MM.1S (cell line): ENCODE measurements at regions not wholly inside any gene's neighbourhood (a gene's known extent, or its start where the extent isn't known, plus 50 kb on each side); places are given as distances from the start of the nearest gene placed in this dataset.

ENCODE experiments used
- EZH2phosphoT487 ChIP-seq: fragments of 300-600 bp; sonication (generic); IDR thresholded peaks from 2 replicates; pipeline ENCODE4 v1.6.1; 2018; ENCODE audit warnings: antibody characterized with exemption, low read length
- TF ChIP-seq, protein P1 (sequence below): fragments of 300-600 bp; sonication (generic); IDR thresholded peaks from 2 replicates; pipeline ENCODE4 v1.5.1; 2016; ENCODE audit warnings: antibody characterized with exemption, low read length, mixed read lengths

GRCh38 chr13:85910962-85911361 lies 111.7 kb upstream of the SLITRK6 start:
- TF ChIP-seq EZH2phosphoT487: no peak
- TF ChIP-seq, protein P1, sequence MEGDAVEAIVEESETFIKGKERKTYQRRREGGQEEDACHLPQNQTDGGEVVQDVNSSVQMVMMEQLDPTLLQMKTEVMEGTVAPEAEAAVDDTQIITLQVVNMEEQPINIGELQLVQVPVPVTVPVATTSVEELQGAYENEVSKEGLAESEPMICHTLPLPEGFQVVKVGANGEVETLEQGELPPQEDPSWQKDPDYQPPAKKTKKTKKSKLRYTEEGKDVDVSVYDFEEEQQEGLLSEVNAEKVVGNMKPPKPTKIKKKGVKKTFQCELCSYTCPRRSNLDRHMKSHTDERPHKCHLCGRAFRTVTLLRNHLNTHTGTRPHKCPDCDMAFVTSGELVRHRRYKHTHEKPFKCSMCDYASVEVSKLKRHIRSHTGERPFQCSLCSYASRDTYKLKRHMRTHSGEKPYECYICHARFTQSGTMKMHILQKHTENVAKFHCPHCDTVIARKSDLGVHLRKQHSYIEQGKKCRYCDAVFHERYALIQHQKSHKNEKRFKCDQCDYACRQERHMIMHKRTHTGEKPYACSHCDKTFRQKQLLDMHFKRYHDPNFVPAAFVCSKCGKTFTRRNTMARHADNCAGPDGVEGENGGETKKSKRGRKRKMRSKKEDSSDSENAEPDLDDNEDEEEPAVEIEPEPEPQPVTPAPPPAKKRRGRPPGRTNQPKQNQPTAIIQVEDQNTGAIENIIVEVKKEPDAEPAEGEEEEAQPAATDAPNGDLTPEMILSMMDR: no peak
